Bone marrow (tissue), 2 donors: ENCODE measurements at regions not wholly inside any gene's neighbourhood (a gene's known extent, or its start where the extent isn't known, plus 50 kb on each side); places are given as distances from the start of the nearest gene placed in this dataset.

Source experiments
- DNase-seq, 2 donors: peaks; one replicate each; lab custom pipeline; 2025; lab: John Stamatoyannopoulos, UW

GRCh38 chr6:148212366-148212765, 130.3 kb upstream of the SASH1 start:
- no peak for DNase-seq

GRCh38 chr6:148213366-148213765, 129.3 kb upstream of the SASH1 start:
- no peak for DNase-seq

DNA sequence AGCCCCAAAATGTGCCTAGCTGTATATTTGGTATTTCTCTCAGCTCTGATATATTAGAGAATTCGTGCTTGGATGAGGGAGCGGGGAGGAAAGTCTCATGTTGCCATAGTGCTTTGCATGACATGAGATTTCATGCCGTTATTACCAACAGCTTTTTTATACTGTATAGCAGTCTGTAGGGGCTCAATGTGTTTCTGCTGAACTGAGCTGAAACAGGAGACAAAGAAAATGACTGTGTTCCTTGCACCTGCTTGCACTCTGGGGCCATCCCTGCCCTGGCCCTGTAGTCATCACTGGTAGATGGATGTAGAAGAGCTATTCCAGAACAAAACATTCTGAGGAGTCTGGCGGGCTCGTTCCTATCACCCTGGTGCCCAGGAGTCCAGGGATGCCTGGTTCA, 128.0 kb upstream of the SASH1 start:
- no peak for DNase-seq

DNA sequence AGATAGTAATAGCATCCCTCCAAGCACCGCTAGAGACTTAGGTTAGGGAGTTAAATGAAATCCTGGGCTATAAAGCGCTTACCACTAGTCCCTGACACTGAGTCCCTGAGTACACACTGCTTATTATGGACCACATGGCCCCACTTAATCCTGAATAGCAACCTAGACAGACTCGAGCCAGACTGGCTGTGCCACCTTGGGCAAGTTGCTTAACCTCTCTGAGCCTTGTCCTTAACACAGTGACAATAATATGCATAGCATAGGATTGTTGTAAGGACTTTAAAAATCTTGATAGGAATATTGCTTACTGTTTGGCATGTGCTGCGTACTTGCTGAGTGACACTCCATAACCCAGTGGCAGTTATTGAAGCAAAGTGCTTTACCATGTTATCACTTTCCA, 125.6 kb upstream of the SASH1 start:
- DNase-seq = no peak

GRCh38 chr6:148217921-148218320, 124.7 kb upstream of the SASH1 start:
- DNase-seq = no peak

DNA sequence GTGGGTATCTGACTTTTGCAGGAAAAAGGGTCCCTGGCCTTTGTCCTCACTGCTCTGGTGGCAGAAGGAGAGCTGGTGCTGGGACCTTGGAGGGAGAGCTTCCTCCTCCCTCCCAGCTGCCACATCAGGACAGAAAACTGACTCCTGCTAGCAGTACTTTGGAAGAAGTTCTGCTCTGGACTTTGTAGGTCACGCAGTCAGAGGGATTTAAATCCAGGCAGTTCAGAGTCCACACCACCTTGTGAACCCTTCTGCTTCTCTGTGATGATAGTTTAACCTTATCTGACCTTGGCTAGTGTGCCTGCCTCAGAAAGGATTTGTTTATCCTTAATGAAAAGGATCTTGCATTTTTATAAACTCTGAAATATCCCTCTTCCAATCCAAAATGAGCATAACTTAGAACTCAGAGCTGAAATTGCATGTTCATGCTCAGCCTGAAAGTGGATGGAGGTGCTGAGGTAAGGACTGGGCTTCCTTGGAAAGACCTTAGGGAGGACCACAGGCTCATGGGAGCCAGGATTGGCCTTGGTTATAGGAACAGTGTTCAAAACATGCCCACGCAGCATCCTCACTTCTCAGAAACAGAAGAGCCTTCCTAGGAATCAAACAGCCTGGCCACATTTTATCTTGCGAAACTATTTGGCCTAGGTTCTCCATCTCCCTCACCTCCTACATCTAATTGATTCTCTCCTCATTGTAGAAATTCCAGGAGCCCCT, 123.9 kb upstream of the SASH1 start:
- no peak for DNase-seq

GRCh38 chr6:148221196-148221979, 121.2 kb upstream of the SASH1 start:
- no peak for DNase-seq

DNA sequence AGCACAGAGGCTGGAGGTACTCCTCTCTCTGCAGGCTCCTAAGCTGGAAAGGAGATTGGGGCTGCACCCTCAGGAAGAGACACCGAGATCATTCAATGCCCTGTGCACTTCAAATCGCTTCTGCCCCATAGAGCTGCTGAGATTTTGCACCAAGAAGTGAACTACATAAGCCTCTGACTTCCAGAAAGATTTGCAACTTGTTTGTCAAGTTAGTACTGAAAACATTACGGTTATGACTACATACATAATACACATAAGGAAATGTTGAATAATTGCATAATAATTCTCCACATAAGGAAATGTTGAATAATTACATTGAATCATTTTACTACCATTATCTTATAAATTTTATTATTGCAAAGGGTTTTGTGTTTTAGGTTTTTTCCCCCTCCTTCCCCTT, 120.3 kb upstream of the SASH1 start:
- DNase-seq = no peak

DNA sequence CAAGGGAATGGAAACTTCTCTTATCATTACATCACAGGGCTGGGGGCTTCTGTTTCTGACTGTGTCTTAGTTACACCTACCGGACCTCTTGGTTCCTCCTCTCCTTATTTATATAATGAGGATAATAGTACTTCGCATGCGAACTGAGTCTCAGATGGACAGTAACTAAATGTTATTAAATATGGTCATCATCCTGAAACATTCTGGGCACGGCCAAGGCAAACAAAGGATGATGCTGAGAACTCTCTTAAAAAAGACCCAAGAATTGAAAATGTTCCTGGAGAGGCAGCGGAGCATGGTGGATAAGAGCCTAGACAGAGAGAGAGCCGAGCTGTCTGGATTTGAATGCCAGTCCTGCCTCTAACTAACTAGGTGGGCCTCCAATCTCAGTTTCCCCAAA, 119.8 kb upstream of the SASH1 start:
- DNase-seq = no peak

DNA sequence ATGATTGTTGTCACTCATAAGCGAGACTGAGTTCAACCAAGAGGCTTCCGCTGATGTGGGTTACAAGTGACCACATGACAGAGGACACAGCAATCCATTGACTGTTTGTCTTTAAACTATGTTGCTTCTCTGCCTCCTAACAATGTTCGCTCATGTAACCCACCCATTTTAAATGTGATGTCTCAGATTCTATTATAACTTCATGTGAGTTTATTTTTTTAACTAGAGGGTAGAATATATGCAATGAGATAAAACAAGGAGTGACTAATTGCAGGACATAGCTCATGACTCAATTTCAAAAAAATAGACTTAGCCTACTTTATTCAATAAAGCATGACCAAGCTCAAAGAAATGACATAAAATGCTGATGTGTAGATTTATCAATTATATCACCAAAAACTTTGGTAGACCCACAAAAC, 119.2 kb upstream of the SASH1 start:
- DNase-seq = no peak

GRCh38 chr6:148225871-148226270, 116.8 kb upstream of the SASH1 start:
- no peak for DNase-seq

DNA sequence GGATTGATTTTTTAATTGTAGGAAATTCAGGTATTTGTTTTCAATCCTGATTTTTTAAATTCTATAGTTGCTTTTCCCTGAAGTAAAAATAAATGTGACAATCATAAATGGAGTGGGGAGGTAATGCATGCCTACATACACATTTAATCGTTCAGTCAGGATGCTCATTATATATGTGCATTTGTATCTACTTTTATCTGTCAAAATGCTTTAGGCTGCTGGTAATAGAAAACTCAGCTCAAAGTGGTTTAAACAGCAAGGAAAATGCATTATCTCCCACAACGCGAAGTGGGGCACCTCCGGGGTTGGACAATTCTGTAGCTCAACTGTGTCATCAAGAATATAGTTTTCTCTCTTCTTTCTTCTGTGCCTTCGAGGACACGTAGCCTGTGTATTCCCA, 116.4 kb upstream of the SASH1 start:
- DNase-seq = no peak

GRCh38 chr6:148231572-148231971, 111.1 kb upstream of the SASH1 start:
- no peak for DNase-seq

DNA sequence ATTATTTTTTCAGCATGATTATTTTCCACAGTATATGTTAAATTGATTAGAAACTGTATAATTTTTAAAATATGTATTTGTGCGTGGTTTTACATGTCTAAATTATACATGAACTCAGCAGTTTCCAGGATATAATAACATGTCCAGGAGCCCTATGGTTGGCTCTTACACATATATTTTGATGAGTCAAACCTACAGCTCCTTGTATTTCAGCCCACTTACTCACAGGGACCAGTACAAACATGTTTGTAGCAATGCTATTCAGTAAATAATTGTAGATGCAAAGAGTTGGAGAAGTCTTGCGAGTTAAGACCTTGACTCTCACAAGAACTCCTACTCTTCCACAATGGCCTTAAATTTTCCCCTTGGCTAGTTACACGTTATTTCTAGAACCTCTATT, 107.2 kb upstream of the SASH1 start:
- DNase-seq = no peak

DNA sequence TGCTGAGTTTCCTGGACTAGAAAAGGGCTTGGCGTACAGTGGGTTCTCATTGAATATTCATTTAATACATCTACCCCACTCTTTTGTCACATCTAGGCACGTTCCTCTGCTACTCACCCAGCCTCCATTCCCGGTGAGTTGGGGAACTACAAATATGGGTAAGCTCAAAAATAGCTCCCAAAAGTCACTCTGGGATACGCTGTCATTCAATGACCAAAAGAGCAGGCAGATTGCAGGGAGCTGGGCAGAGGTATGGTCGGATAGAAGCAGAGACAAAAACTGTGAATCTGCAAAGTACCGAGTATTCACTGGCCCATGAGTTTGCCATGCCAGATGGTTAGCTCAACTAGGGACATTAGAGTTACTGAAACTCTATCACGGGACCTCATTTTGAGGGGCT, 103.9 kb upstream of the SASH1 start:
- DNase-seq = no peak

- no peak for DNase-seq
These were observed 103.4 kb upstream of the SASH1 start for GRCh38 chr6:148239215-148239614.

DNA sequence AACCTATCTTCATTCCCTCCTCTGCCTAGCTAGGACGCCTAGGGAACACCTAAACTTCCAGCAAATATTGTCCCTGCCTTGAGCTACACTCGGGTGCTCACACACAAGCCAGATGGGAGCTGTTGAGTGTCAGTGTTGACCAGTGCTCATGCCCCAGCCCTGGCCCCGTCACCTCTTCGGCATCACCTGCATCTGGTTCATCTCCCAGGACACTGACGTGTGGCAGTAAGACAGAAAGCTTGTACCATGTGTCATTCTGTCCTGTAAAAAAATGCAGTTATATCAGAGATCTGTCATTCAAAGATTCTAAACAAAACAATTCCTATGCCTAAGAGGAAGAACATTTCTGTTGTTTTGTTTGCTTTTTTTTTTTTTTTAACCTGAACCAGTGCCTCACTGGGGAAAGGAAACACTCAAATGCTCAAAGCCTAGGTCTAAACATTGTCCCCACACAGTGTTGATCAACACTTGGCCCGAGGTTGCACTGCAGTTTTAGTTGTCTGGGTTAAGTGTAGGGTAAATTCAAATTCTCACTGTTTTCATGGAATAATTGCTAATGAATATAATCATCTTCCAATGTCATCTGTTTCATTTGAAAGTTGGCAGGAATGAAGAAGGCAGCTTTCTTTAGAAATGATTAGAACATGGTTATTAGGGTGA, 102.7 kb upstream of the SASH1 start:
- DNase-seq = no peak

DNA sequence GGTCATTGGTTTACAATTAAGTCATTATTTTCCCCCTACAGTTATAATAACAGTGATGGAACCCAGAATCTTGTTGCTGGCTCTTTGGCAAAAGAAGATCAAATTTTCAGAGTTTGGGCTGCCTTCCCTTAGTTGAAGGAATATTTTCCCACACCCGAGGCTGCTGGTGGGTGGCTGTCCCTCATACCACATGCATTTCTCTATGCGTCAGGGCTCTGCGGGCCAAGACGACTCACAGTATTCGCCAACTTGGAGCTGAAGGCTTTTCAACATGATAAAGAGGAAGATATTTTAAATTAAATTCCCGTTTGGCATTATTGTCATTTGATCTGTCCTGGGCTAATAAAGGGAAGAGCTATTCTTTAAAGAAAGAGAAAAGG, 102.2 kb upstream of the SASH1 start:
- DNase-seq = no peak

- no peak for DNase-seq
These were observed 101.7 kb upstream of the SASH1 start for GRCh38 chr6:148240861-148241477.

GRCh38 chr6:148242180-148242579, 100.5 kb upstream of the SASH1 start:
- no peak for DNase-seq

- DNase-seq = no peak
These were observed 98.3 kb upstream of the SASH1 start for GRCh38 chr6:148244217-148244935.
